GM21447 (cell line): ENCODE measurements at regions not wholly inside any gene's neighbourhood (a gene's known extent, or its start where the extent isn't known, plus 50 kb on each side); places are given as distances from the start of the nearest gene placed in this dataset.

Experiments
- ATAC-seq: cut with Tn5 transposase; IDR thresholded peaks from one replicate; pipeline ENCODE4 v1.9.1; 2021; ENCODE audit not compliant: unreplicated experiment

GRCh38 chr12:58815235-58815634 is 105.1 kb downstream of the LRIG3 start:
- no peak for ATAC-seq

- no peak for ATAC-seq
Observed at GRCh38 chr12:58818546-58818945, 101.8 kb downstream of the LRIG3 start.

- no peak for ATAC-seq
Observed at GRCh38 chr12:58819345-58819744, 101.0 kb downstream of the LRIG3 start.

GRCh38 chr12:58819985-58820384 is 100.3 kb downstream of the LRIG3 start:
- ATAC-seq: no peak
